KMS-11 (cell line): ENCODE measurements at regions not wholly inside any gene's neighbourhood (a gene's known extent, or its start where the extent isn't known, plus 50 kb on each side); places are given as distances from the start of the nearest gene placed in this dataset.
"Not testable (repeated sequence)": the region's sequence is repeated elsewhere in the genome, so short reads cannot be mapped to it uniquely, and the experiment has no call there.

Source experiments
- H2AFZ ChIP-seq: fragments of 200-600 bp; sonication (generic); 2 replicates; pipeline ENCODE4 v1.6.1; 2016; ENCODE audit warnings: antibody characterized with exemption, mixed run types, low read depth
- H3K27ac ChIP-seq: fragments of 200-600 bp; sonication (generic); 2 replicates; pipeline ENCODE4 v1.6.1; 2016; ENCODE audit warnings: mild to moderate bottlenecking, mixed run types
- H3K27me3 ChIP-seq: fragments of 200-600 bp; sonication (generic); 2 replicates; pipeline ENCODE4 v1.6.1; 2017; ENCODE audit warnings: mild to moderate bottlenecking, low read depth, mixed run types, moderate library complexity; ENCODE audit not compliant: insufficient read depth
- H3K36me3 ChIP-seq: fragments of 200-600 bp; sonication (generic); 2 replicates; pipeline ENCODE4 v1.6.1; 2017; ENCODE audit warnings: mild to moderate bottlenecking, mixed run types; ENCODE audit not compliant: insufficient read depth
- H3K4me1 ChIP-seq: fragments of 200-600 bp; sonication (generic); 2 replicates; pipeline ENCODE4 v1.6.1; 2016; ENCODE audit warnings: mild to moderate bottlenecking, low read depth, mixed run types; ENCODE audit not compliant: poor library complexity, severe bottlenecking
- H3K4me2 ChIP-seq: fragments of 200-600 bp; sonication (generic); 2 replicates; pipeline ENCODE4 v1.7.0; 2016; ENCODE audit warnings: mild to moderate bottlenecking, mixed run types
- H3K4me3 ChIP-seq: fragments of 200-600 bp; sonication (generic); IDR thresholded peaks from 2 replicates; pipeline ENCODE4 v1.6.1; 2017; ENCODE audit warnings: low read depth, low read length, mixed read lengths; ENCODE audit not compliant: insufficient read depth
- H3K79me2 ChIP-seq: fragments of 200-600 bp; sonication (generic); 2 replicates; pipeline ENCODE4 v1.6.1; 2016; ENCODE audit warnings: low read depth, mixed run types; ENCODE audit not compliant: insufficient read depth
- H3K9ac ChIP-seq: fragments of 200-600 bp; sonication (generic); 2 replicates; pipeline ENCODE4 v1.6.1; 2016; ENCODE audit warnings: mild to moderate bottlenecking, mixed run types
- H4K20me1 ChIP-seq: fragments of 200-600 bp; sonication (generic); 2 replicates; pipeline ENCODE4 v1.6.1; 2016; ENCODE audit warnings: mild to moderate bottlenecking, mixed run types; ENCODE audit not compliant: insufficient read depth
- CTCF ChIP-seq: fragments of 200-600 bp; sonication (generic); conservative IDR thresholded peaks from 2 replicates; pipeline ENCODE4 v1.6.1; 2017; ENCODE audit warnings: low read depth, mild to moderate bottlenecking, antibody characterized with exemption, low read length, moderate library complexity, mixed read lengths

- H3K4me2 ChIP-seq, result no peak overlapping the region
- H3K79me2 ChIP-seq, result no peaks in the 10 kb centered on the region
- H3K27me3 ChIP-seq, result no peaks in the 10 kb centered on the region
- H2AFZ ChIP-seq, result no peak overlapping the region
- no peak overlapping the region for H3K9ac ChIP-seq
- H3K36me3 ChIP-seq, result no peaks in the 10 kb centered on the region; the same call in 1 of the 2 replicates
- H3K4me1 ChIP-seq, result no peaks in the 10 kb centered on the region
- H3K27ac ChIP-seq, result no peak overlapping the region
- H4K20me1 ChIP-seq, result no peaks in the 10 kb centered on the region
- no peak overlapping the region for H3K4me3 ChIP-seq
- no peak for TF ChIP-seq CTCF
These were observed 151.0 kb upstream of the ZNF92 start for GRCh38 chr7:65222655-65223054.

GRCh38 chr7:65221683-65222082 is 152.0 kb upstream of the ZNF92 start:
- Histone ChIP-seq H3K27ac (no peak overlapping the region), H4K20me1 (no peaks in the 10 kb centered on the region), H3K36me3 (no peaks in the 10 kb centered on the region; the same call in 1 of the 2 replicates), H3K9ac (no peak overlapping the region), H3K4me2 (no peak overlapping the region), H2AFZ (no peak overlapping the region), H3K79me2 (no peaks in the 10 kb centered on the region), H3K27me3 (no peaks in the 10 kb centered on the region), H3K4me1 (no peaks in the 10 kb centered on the region), H3K4me3 (no peak overlapping the region)
- no peak for TF ChIP-seq CTCF

GRCh38 chr7:65219623-65220022 is 154.0 kb upstream of the ZNF92 start:
- no peaks in the 10 kb centered on the region for H4K20me1 ChIP-seq
- no peak overlapping the region for H3K4me3 ChIP-seq
- no peaks in the 10 kb centered on the region for H3K79me2 ChIP-seq
- no peaks in the 10 kb centered on the region for H3K36me3 ChIP-seq
- no peaks in the 10 kb centered on the region for H3K27me3 ChIP-seq
- no peak overlapping the region for H2AFZ ChIP-seq
- no peak for TF ChIP-seq CTCF
- H3K27ac ChIP-seq, result no peak overlapping the region
- no peak overlapping the region for H3K9ac ChIP-seq
- H3K4me1 ChIP-seq, result no peaks in the 10 kb centered on the region
- H3K4me2 ChIP-seq, result no peak overlapping the region

- no peak overlapping the region for H3K4me2 ChIP-seq
These were observed 157.2 kb upstream of the ZNF92 start for GRCh38 chr7:65216469-65216868.

GRCh38 chr7:65213260-65213659 is 160.4 kb upstream of the ZNF92 start:
- H3K79me2 ChIP-seq, H3K4me1 ChIP-seq, H3K4me2 ChIP-seq, H3K27ac ChIP-seq, H3K4me3 ChIP-seq, H4K20me1 ChIP-seq, H3K27me3 ChIP-seq, H2AFZ ChIP-seq, H3K36me3 ChIP-seq, H3K9ac ChIP-seq: not testable (repeated sequence)

More at GRCh38 chr7:65216469-65216868, 157.2 kb upstream of the ZNF92 start:
- Histone ChIP-seq H3K27me3 (no peaks in the 10 kb centered on the region), H3K9ac (no peak overlapping the region), H3K27ac (no peak overlapping the region), H3K4me1 (no peaks in the 10 kb centered on the region), H3K79me2 (no peaks in the 10 kb centered on the region), H3K4me3 (no peak overlapping the region), H2AFZ (no peak overlapping the region), H3K36me3 (no peaks in the 10 kb centered on the region), H4K20me1 (no peaks in the 10 kb centered on the region)
- peak; percentile 82 for TF ChIP-seq CTCF

GRCh38 chr7:65199221-65199620 is 174.4 kb upstream of the ZNF92 start:
- H4K20me1 ChIP-seq, H3K36me3 ChIP-seq, H3K4me3 ChIP-seq, H2AFZ ChIP-seq, H3K9ac ChIP-seq, H3K4me1 ChIP-seq, H3K27me3 ChIP-seq, H3K4me2 ChIP-seq, H3K79me2 ChIP-seq, H3K27ac ChIP-seq: not testable (repeated sequence)

GRCh38 chr7:65193334-65194058 is 180.2 kb upstream of the ZNF92 start:
- H3K4me2 ChIP-seq, H3K4me1 ChIP-seq: not testable (repeated sequence)

More at GRCh38 chr7:65193334-65194058, 180.2 kb upstream of the ZNF92 start:
- H3K36me3 ChIP-seq, H4K20me1 ChIP-seq, H2AFZ ChIP-seq, H3K4me3 ChIP-seq, H3K27me3 ChIP-seq, H3K27ac ChIP-seq, H3K79me2 ChIP-seq, H3K9ac ChIP-seq: not testable (repeated sequence)
